Subcutaneous abdominal adipose tissue (tissue), 5 donors: ENCODE measurements at regions not wholly inside any gene's neighbourhood (a gene's known extent, or its start where the extent isn't known, plus 50 kb on each side); places are given as distances from the start of the nearest gene placed in this dataset.

Experiments used
- H3K27ac ChIP-seq: one replicate; pipeline ENCODE4 v1.7.0; 2013; ENCODE audit warnings: low read depth, mild to moderate bottlenecking, inconsistent platforms, low read length, moderate library complexity
- H3K27me3 ChIP-seq, 5 donors: one replicate each; pipeline ENCODE4 v1.7.0; 2013; ENCODE audit warnings: low read length in 5 of 5, inconsistent platforms in 1 of 5; ENCODE audit not compliant: control insufficient read depth in 5 of 5, insufficient read depth in 4 of 5
- H3K36me3 ChIP-seq, 5 donors: one replicate each; pipeline ENCODE4 v1.7.0; 2013; ENCODE audit warnings: low read length in 5 of 5; ENCODE audit not compliant: control insufficient read depth in 5 of 5, insufficient read depth in 5 of 5
- H3K4me1 ChIP-seq, 5 donors: one replicate each; pipeline ENCODE4 v1.7.0; 2013; ENCODE audit warnings: low read length in 5 of 5, mild to moderate bottlenecking in 3 of 5, moderate library complexity in 1 of 5; ENCODE audit not compliant: control insufficient read depth in 5 of 5, insufficient read depth in 5 of 5
- H3K4me3 ChIP-seq, 5 donors: one replicate each; pipeline ENCODE4 v1.7.0; 2013; ENCODE audit warnings: low read length in 5 of 5, low read depth in 1 of 5
- H3K9ac ChIP-seq, 5 donors: one replicate each; pipeline ENCODE4 v1.7.0; 2013; ENCODE audit warnings: low read length in 5 of 5, mild to moderate bottlenecking in 4 of 5, moderate library complexity in 3 of 5
- H3K9me3 ChIP-seq, 5 donors: one replicate each; pipeline ENCODE4 v1.7.0; 2013; ENCODE audit warnings: low read length in 5 of 5; ENCODE audit not compliant: control insufficient read depth in 5 of 5
- donor health status: healthy.
- donor health status: healthy.
- donor health status: healthy.
- donor health status: healthy.
- donor health status: healthy.

GRCh38 chr15:39092761-39093160 lies 488.1 kb upstream of the THBS1 start:
- H3K9me3 ChIP-seq, result no peaks in the 10 kb centered on the region

GRCh38 chr15:39094116-39094515 lies 486.8 kb upstream of the THBS1 start:
- Histone ChIP-seq H3K4me3 (no peak overlapping the region), H3K27ac (no peak overlapping the region), H3K36me3 (no peaks in the 10 kb centered on the region), H3K9me3 (no peaks in the 10 kb centered on the region), H3K9ac (no peak overlapping the region), H3K27me3 (no peaks in the 10 kb centered on the region), H3K4me1 (no peaks in the 10 kb centered on the region)

More at GRCh38 chr15:39092761-39093160, 488.1 kb upstream of the THBS1 start:
- Histone ChIP-seq H3K27ac (no peak overlapping the region), H3K4me3 (no peak overlapping the region), H3K4me1 (no peaks in the 10 kb centered on the region), H3K27me3 (no peaks in the 10 kb centered on the region), H3K36me3 (no peaks in the 10 kb centered on the region), H3K9ac (no peak overlapping the region)

DNA sequence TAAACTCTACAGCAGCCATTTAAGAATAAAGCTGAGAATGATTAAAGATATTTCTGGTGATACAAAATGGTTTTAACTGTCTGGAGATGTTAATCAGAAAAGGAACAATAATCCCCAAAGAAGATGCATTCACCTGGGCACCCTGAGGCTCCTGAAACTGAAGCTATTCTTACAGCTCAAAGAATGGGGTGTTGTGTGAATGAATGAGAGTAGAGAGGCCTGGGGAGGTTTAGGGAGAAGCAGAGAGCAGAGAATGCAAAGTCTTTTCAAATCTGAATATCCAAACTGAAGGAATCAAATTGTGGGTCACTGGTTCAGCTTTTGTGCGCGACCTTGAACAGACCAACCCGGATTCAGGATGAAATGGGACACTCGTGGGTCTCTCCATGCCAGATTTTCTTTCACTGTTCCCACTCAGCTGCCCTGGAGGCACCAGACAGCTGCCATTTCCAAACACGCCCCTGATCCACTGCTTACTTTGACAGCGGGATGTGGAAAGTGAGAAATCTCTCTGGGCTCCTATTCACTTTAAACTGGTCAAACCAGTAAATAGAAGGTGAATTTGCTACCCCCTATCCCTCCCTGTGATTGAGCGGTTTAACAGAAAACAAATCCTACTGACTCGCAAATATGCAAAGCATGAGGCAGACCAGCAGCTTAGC lies 485.5 kb upstream of the THBS1 start:
- no peak overlapping the region for H3K27ac ChIP-seq

GRCh38 chr15:39096608-39097205 lies 484.2 kb upstream of the THBS1 start:
- Histone ChIP-seq H3K36me3 (no peaks in the 10 kb centered on the region), H3K27me3 (no peaks in the 10 kb centered on the region), H3K9me3 (no peaks in the 10 kb centered on the region), H3K9ac (no peak overlapping the region), H3K4me1 (no peaks in the 10 kb centered on the region), H3K4me3 (no peak overlapping the region), H3K27ac (no peak overlapping the region)

More for the DNA sequence above, 485.5 kb upstream of the THBS1 start:
- Histone ChIP-seq H3K36me3 (no peaks in the 10 kb centered on the region), H3K9ac (no peak overlapping the region), H3K9me3 (no peaks in the 10 kb centered on the region), H3K27me3 (no peaks in the 10 kb centered on the region), H3K4me3 (no peak overlapping the region), H3K4me1 (no peaks in the 10 kb centered on the region)

GRCh38 chr15:39099524-39099923 lies 481.4 kb upstream of the THBS1 start:
- H3K4me3 ChIP-seq, result no peak overlapping the region
- no peaks in the 10 kb centered on the region for H3K27me3 ChIP-seq
- no peaks in the 10 kb centered on the region for H3K9me3 ChIP-seq
- no peak overlapping the region for H3K9ac ChIP-seq
- no peak overlapping the region for H3K27ac ChIP-seq
- H3K36me3 ChIP-seq, result no peaks in the 10 kb centered on the region
- no peaks in the 10 kb centered on the region for H3K4me1 ChIP-seq

GRCh38 chr15:39100106-39100660 lies 480.7 kb upstream of the THBS1 start:
- H3K9ac ChIP-seq, result no peak overlapping the region
- no peaks in the 10 kb centered on the region for H3K27me3 ChIP-seq
- H3K27ac ChIP-seq, result no peak overlapping the region
- H3K4me3 ChIP-seq, result no peak overlapping the region
- no peaks in the 10 kb centered on the region for H3K4me1 ChIP-seq
- H3K9me3 ChIP-seq, result no peaks in the 10 kb centered on the region
- H3K36me3 ChIP-seq, result no peaks in the 10 kb centered on the region

DNA sequence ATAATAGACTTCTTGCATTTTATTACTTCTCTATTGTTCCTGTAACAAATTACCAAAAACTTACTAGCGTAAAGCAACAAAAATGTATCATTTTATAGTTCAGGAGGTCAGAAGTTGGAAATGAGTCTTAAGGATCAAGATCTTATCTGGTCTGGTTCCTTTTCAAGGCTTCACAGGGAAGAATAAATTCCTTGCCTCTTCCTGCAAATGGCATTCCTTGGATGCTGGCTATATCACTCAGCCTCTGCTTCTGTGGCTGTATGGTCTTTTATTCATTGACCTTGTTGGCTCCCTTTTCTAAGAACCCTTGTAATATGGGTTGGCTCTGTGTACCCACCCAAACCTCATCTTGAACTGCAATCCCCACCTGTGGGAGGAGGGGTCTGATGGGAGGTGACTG lies 478.4 kb upstream of the THBS1 start:
- H3K27me3 ChIP-seq, result no peaks in the 10 kb centered on the region
- no peaks in the 10 kb centered on the region for H3K4me1 ChIP-seq
- no peaks in the 10 kb centered on the region for H3K36me3 ChIP-seq

GRCh38 chr15:39106950-39107349 lies 473.9 kb upstream of the THBS1 start:
- Histone ChIP-seq H3K36me3 (no peaks in the 10 kb centered on the region), H3K27ac (no peak overlapping the region), H3K27me3 (no peaks in the 10 kb centered on the region), H3K4me1 (no peaks in the 10 kb centered on the region), H3K9ac (no peak overlapping the region), H3K9me3 (no peaks in the 10 kb centered on the region), H3K4me3 (no peak overlapping the region)

More for the DNA sequence above, 478.4 kb upstream of the THBS1 start:
- Histone ChIP-seq H3K4me3 (no peak overlapping the region), H3K9ac (no peak overlapping the region), H3K27ac (no peak overlapping the region), H3K9me3 (no peaks in the 10 kb centered on the region)

DNA sequence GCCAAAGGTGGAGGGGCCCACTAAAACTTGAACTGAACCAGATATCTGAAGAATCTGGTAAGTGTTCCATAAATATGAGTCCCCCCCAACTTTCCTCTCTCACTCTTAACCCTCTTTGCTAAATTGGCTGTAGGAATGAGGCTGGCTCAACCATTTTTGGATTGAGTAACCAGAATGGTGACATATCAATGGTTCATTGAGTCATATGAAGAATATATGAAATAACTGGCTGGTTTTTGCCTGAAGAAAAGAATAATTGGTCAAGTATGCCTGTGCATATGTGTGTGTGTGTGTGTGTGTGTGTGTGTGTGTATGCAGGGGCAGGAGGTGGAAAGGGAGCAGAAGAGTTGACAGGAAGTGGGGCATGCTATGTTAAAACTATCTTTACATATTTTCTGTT lies 472.9 kb upstream of the THBS1 start:
- Histone ChIP-seq H3K27me3 (no peaks in the 10 kb centered on the region), H3K36me3 (no peaks in the 10 kb centered on the region), H3K9ac (no peak overlapping the region), H3K9me3 (no peaks in the 10 kb centered on the region), H3K4me3 (no peak overlapping the region), H3K4me1 (no peaks in the 10 kb centered on the region), H3K27ac (no peak overlapping the region)

GRCh38 chr15:39110336-39110735 lies 470.5 kb upstream of the THBS1 start:
- no peak overlapping the region for H3K9ac ChIP-seq
- no peak overlapping the region for H3K4me3 ChIP-seq
- H3K4me1 ChIP-seq, result no peaks in the 10 kb centered on the region
- no peak overlapping the region for H3K27ac ChIP-seq
- H3K9me3 ChIP-seq, result peaks cover 0 to 4% (median 0%) of the 10 kb centered on the region in 5 donors
- no peaks in the 10 kb centered on the region for H3K36me3 ChIP-seq
- peaks cover 0 to 3% (median 0%) of the 10 kb centered on the region in 5 donors for H3K27me3 ChIP-seq
